GM12875 (cell line): ENCODE measurements at regions not wholly inside any gene's neighbourhood (a gene's known extent, or its start where the extent isn't known, plus 50 kb on each side); places are given as distances from the start of the nearest gene placed in this dataset.
A peak's percentile ranks its signal among the peaks of the same experiment; 100 is the strongest.

ENCODE experiments used
- H3K4me3 ChIP-seq: one replicate; pipeline ENCODE4 v1.5.1; 2011; ENCODE audit warnings: low read depth, low read length, control low read depth
- CTCF ChIP-seq: IDR thresholded peaks from 2 replicates; pipeline ENCODE4 v1.5.1; 2011; ENCODE audit warnings: low read depth, mild to moderate bottlenecking, control low read depth, inconsistent platforms, low read length, moderate library complexity, borderline replicate concordance; ENCODE audit not compliant: insufficient read depth

GRCh38 chr3:132818251-132818650, 96.0 kb upstream of the NPHP3 start:
- no peak overlapping the region for H3K4me3 ChIP-seq
- no peak for TF ChIP-seq CTCF

- TF ChIP-seq CTCF: no peak
Measured at GRCh38 chr3:132817646-132818177, 95.5 kb upstream of the NPHP3 start.

GRCh38 chr3:132805071-132805470, 82.9 kb upstream of the NPHP3 start:
- TF ChIP-seq CTCF: no peak
- no peak overlapping the region for H3K4me3 ChIP-seq

More at GRCh38 chr3:132817646-132818177, 95.5 kb upstream of the NPHP3 start:
- H3K4me3 ChIP-seq: no peak overlapping the region

GRCh38 chr3:132804498-132804897, 82.3 kb upstream of the NPHP3 start:
- H3K4me3 ChIP-seq: no peak overlapping the region
- no peak for TF ChIP-seq CTCF

GRCh38 chr3:132803889-132804288, 81.7 kb upstream of the NPHP3 start:
- no peak overlapping the region for H3K4me3 ChIP-seq
- TF ChIP-seq CTCF: 0 out of 2 replicates have a peak, but pooled peaks have one; percentile 6

- H3K4me3 ChIP-seq: no peak overlapping the region
Measured at GRCh38 chr3:132800958-132801357, 78.7 kb upstream of the NPHP3 start.

More at GRCh38 chr3:132800958-132801357, 78.7 kb upstream of the NPHP3 start:
- no peak for TF ChIP-seq CTCF
